Pancreas (tissue), 10 donors: ENCODE measurements at regions not wholly inside any gene's neighbourhood (a gene's known extent, or its start where the extent isn't known, plus 50 kb on each side); places are given as distances from the start of the nearest gene placed in this dataset.

Source experiments
- ATAC-seq, 4 donors: fragments of 200-7000 bp; cut with Tn5 transposase; one replicate each; pipeline versions ENCODE4 v1.8.0 to v1.9.1; 2020; ENCODE audit warnings: mild to moderate bottlenecking in 4 of 4, moderate library complexity in 4 of 4
- DNase-seq, 6 donors: peaks; one replicate each; pipeline ENCODE4 v3.0.0-alpha.2; 2020
- FAIRE-seq: peaks from 2 replicates; lab custom pipeline; 2012; peaks lifted over from hg19 to GRCh38; lab: Jason Lieb, UNC
- H3K27ac ChIP-seq, 4 donors: fragments of 200-600 bp; sonication (generic); 1 replicate in 3 of 4; 2 replicates in 1 of 4; pipeline versions ENCODE4 v1.5.0 to v1.8.0; 2020
- H3K27me3 ChIP-seq, 4 donors: fragments of 200-600 bp; one replicate each; pipeline ENCODE4 v1.8.0; 2021
- H3K36me3 ChIP-seq, 3 donors: fragments of 200-600 bp; sonication (generic) in 1 of 3; one replicate each; pipeline versions ENCODE4 v1.5.0 to v1.8.0; 2020 to 2021
- H3K4me1 ChIP-seq, 3 donors: fragments of 200-600 bp; one replicate each; pipeline ENCODE4 v1.8.0; 2021
- H3K4me3 ChIP-seq, 4 donors: fragments of 200-600 bp; sonication (generic) in 2 of 4; one replicate each; pipeline versions ENCODE4 v1.5.0 to v1.8.0; 2020 to 2021
- H3K9me3 ChIP-seq, 4 donors: fragments of 200-600 bp; one replicate each; pipeline ENCODE4 v1.8.0; 2021
- CTCF ChIP-seq, 4 donors: fragments of 200-600 bp; sonication (generic) in 3 of 4; IDR thresholded peaks; one replicate each; pipeline versions ENCODE4 v1.5.0 to v1.8.0; 2021; ENCODE audit warnings: antibody characterized with exemption in 4 of 4
- WGBS, 2 donors: extraction: QIAGEN DNeasy Blood & Tissue Kit; methylation state at CpG; one replicate each; pipeline ENCODE4 v1.1.7; 2013; 5-methylcytosine and 5-hydroxymethylcytosine counted together
- intact Hi-C, 3 donors: fragments of 100-400 bp; cut with DNase I; formaldehyde crosslinking; loops; one replicate each; pipeline versions ENCODE4 v1.11.1 to v1.14.2; 2022
- donor health status: healthy with polysubstance abuse.
- donor health status: DM: no; HTN: no; CAD: no; lungs with moderate emphysema.
- donor health status: DM: no; HTN: no; CAD: no.
- donor health status: control.
- donor health status: control.
- donor health status: Bipolar disorder and iron deficiency.
- donor health status: DM: yes; HTN: yes; CAD: no.
- donor health status: DM: no; HTN: no; CAD: no.
- donor health status: DM: no; HTN: no; CAD: no.
- donor health status: DM: yes; HTN: yes; CAD: no.

DNA sequence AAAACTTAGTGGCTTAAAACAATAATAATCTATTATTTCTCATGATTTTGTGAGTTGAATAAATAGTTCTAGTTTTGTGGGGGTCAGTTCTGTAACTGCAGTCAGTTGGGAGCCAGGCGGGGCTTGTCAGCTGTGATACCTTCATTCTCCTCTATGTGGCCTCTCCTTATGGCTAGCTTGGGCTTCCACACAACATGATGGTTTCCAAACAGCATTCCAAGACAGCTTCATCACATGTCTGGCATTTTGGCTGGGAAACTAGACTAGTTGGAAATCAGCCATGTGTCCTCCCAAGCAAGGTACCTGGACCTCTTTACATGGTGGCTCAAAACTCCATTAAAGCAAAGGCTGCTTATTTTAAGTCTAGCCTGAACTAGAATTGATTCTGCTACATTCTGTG lies 61.4 kb upstream of the RANBP3L start:
- intact Hi-C loops = no loop called here
- H3K27me3 ChIP-seq = no peaks in the 10 kb centered on the region
- 94 to 100% methylated on average over 1 of the region's 1 CpG for WGBS, 2 donors
- peaks cover 14 to 25% (median 24%) of the 10 kb centered on the region in 3 donors for H3K4me1 ChIP-seq
- ATAC-seq (peak in 1 of 4 donors; percentile 31), DNase-seq (no peak), FAIRE-seq (no peak)
- H3K36me3 ChIP-seq = no peaks in the 10 kb centered on the region
- H3K9me3 ChIP-seq = no peaks in the 10 kb centered on the region
- H3K27ac ChIP-seq = no peak overlapping the region
- no peak for TF ChIP-seq CTCF (IDR thresholded peaks at IDR 0.05)
- no peak overlapping the region for H3K4me3 ChIP-seq

DNA sequence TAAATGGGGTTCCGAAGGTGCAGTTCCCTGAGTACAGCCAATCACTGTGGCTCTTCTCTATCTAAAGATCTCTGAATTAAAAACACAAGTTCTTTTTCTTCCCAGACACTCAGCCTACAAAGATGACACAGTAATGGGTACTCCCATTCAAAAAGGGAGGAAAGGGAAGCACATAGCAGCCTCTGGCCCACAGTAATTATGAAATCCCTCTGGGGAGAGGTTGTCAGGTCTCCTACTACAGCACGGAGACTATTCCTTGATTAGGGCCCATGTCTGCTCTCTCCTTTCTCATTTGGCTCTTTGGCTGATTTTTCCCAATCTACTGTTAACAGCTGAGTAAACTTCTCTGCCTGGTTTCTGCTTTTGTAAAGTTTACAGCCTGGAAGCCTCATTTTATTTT lies 62.0 kb upstream of the RANBP3L start:
- Histone ChIP-seq H3K9me3 (no peaks in the 10 kb centered on the region), H3K4me3 (no peak overlapping the region), H3K27ac (peak overlapping the region in 3 of 4 donors; percentile 1 to 43 (median 16)), H3K27me3 (no peaks in the 10 kb centered on the region), H3K4me1 (peaks cover 14 to 25% (median 24%) of the 10 kb centered on the region in 3 donors), H3K36me3 (no peaks in the 10 kb centered on the region)
- TF ChIP-seq CTCF (IDR thresholded peaks at IDR 0.05) = no peak
- DNase-seq (no peak), ATAC-seq (peak; percentile 43 to 54 (median 52)), FAIRE-seq (no peak)
- intact Hi-C loops = no loop called here
- 41 to 58% methylated on average over 2 of the region's 2 CpGs for WGBS, 2 donors

GRCh38 chr5:36364473-36364872 lies 62.8 kb upstream of the RANBP3L start:
- no peak overlapping the region for H3K4me3 ChIP-seq
- DNase-seq (no peak), ATAC-seq (peak in 2 of 4 donors; percentile 11 to 29), FAIRE-seq (no peak)
- WGBS, 2 donors = 45 to 76% methylated on average over 4 of the region's 4 CpGs
- TF ChIP-seq CTCF (IDR thresholded peaks at IDR 0.05) = no peak
- intact Hi-C loops = no loop called here
- H3K9me3 ChIP-seq = no peaks in the 10 kb centered on the region
- peak overlapping the region in 1 of 4 donors; percentile 43 for H3K27ac ChIP-seq
- no peaks in the 10 kb centered on the region for H3K27me3 ChIP-seq
- H3K36me3 ChIP-seq = no peaks in the 10 kb centered on the region
- peaks cover 14 to 28% (median 25%) of the 10 kb centered on the region in 3 donors for H3K4me1 ChIP-seq

- H3K4me1 ChIP-seq = peaks cover 14 to 30% (median 25%) of the 10 kb centered on the region in 3 donors
- H3K9me3 ChIP-seq = no peaks in the 10 kb centered on the region
- no peak for FAIRE-seq
- TF ChIP-seq CTCF (IDR thresholded peaks at IDR 0.05) = no peak
- H3K27me3 ChIP-seq = no peaks in the 10 kb centered on the region
- H3K4me3 ChIP-seq = no peak overlapping the region
- intact Hi-C loops = no loop called here
- peak overlapping the region in 1 of 4 donors; percentile 30 for H3K27ac ChIP-seq
- no peaks in the 10 kb centered on the region for H3K36me3 ChIP-seq
- WGBS, 2 donors = 62 to 63% methylated on average over 1 of the region's 1 CpG
- no peak for ATAC-seq
- DNase-seq = no peak
Observed at GRCh38 chr5:36365896-36366295, 64.2 kb upstream of the RANBP3L start.

DNA sequence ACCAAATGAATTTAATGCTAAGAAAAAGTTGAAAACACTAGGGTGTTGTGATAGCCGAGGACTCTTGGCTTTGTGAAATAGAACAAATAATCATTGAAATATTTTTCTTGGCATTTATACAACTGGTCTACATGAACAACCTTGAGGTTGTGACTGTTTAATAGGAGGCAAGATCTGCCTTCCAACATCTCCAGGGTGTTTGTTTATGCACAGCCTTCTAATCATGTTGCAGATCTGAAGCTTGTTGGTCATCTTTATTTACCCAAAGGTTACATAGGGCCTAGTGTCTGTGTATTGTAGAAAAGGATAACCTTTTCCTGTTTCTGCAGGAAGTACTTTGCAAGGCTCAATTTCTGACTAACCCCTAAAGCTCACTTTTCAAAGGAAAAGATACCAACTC lies 65.2 kb upstream of the RANBP3L start:
- DNase-seq (no peak), FAIRE-seq (no peak), ATAC-seq (peak; percentile 62 to 82 (median 70))
- Histone ChIP-seq H3K4me3 (no peak overlapping the region), H3K27ac (peak overlapping the region in 2 of 4 donors; percentile 25 to 30), H3K4me1 (peaks cover 14 to 30% (median 25%) of the 10 kb centered on the region in 3 donors), H3K36me3 (no peaks in the 10 kb centered on the region), H3K9me3 (no peaks in the 10 kb centered on the region), H3K27me3 (no peaks in the 10 kb centered on the region)
- 5 to 15% methylated on average over 1 of the region's 1 CpG for WGBS, 2 donors
- intact Hi-C loops = no loop called here
- TF ChIP-seq CTCF (IDR thresholded peaks at IDR 0.05) = no peak
